ENCODE measurements at regions not wholly inside any gene's neighbourhood (a gene's known extent, or its start where the extent isn't known, plus 50 kb on each side); places are given as distances from the start of the nearest gene placed in this dataset.

DNA sequence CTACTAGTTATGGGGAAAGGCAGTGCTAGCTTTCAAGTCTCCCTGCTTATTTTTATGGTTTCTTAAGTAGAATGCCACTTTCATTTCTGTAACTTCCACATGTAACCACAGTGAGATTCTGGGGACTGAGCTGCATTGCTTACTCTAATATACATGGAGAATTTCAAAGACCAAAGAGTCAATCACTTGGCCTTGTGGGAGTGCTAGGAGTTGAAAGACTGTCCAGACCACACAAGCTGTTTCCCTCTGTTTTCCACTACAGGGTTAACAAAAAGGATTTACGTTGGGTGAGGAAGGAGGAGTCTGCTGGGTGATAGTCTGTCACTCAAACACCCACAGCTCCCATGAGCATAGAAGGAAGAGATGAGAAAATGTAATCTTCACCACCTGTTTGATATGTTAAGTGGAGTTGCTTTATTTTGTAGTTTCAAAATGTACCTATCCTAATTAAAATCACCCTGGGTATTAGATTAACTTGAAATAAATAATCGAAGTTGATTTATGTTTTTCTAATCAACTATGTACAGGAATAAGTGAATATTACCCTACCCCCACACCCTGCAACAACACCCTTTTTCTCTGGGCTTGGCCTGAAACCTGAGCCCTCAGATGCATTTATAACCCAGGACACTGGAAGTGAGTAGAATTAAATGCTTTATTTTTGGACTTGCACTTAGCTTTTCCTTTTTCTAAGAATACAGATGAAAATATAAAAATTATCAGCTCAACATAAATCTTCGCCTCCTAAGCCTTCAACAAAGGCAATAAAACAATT lies 225.8 kb upstream of the SLC10A2 start:
- TF ChIP-seq, protein P1, sequence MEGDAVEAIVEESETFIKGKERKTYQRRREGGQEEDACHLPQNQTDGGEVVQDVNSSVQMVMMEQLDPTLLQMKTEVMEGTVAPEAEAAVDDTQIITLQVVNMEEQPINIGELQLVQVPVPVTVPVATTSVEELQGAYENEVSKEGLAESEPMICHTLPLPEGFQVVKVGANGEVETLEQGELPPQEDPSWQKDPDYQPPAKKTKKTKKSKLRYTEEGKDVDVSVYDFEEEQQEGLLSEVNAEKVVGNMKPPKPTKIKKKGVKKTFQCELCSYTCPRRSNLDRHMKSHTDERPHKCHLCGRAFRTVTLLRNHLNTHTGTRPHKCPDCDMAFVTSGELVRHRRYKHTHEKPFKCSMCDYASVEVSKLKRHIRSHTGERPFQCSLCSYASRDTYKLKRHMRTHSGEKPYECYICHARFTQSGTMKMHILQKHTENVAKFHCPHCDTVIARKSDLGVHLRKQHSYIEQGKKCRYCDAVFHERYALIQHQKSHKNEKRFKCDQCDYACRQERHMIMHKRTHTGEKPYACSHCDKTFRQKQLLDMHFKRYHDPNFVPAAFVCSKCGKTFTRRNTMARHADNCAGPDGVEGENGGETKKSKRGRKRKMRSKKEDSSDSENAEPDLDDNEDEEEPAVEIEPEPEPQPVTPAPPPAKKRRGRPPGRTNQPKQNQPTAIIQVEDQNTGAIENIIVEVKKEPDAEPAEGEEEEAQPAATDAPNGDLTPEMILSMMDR (IDR thresholded peaks at IDR 0.05) = no peak
- TF ChIP-seq POLR2A (IDR thresholded peaks at IDR 0.05) = no peak

All from thyroid gland (tissue), 4 donors.